GM12878 (cell line): ENCODE measurements at regions not wholly inside any gene's neighbourhood (a gene's known extent, or its start where the extent isn't known, plus 50 kb on each side); places are given as distances from the start of the nearest gene placed in this dataset.

ENCODE experiments used
- ATAC-seq: fragments of 200-7000 bp; cut with Tn5 transposase; 3 replicates; pipeline ENCODE4 v1.9.1; 2020; ENCODE audit warnings: mild to moderate bottlenecking, moderate library complexity
- BruUV-seq: library from RNA; stranded (reverse); fragments of 400-500 nt; replicated peaks from 2 replicates; lab custom pipeline; 2021; lab: Mats Ljungman, UMichigan
- CTCF ChIA-PET: fragments of 300-600 bp; sonication (Branson Sonifier 250); formaldehyde crosslinking; extraction: SDS; loops from one replicate; lab custom pipeline; 2021; ENCODE audit warnings: inconsistent platforms; lab: Yijun Ruan, JAX
- POLR2A ChIA-PET: fragments of 350-600 bp; formaldehyde crosslinking; extraction: SDS; loops from one replicate; lab custom pipeline; 2021; ENCODE audit warnings: inconsistent platforms; lab: Charles Lee
- RAD21 ChIA-PET: fragments of 300-600 bp; sonication (Branson Sonifier 250); formaldehyde crosslinking; loops from one replicate; lab custom pipeline; 2023; ENCODE audit warnings: antibody characterized with exemption; ENCODE audit not compliant: unreplicated experiment; lab: Charles Lee
- SMC1A ChIA-PET: fragments of 300-600 bp; sonication (Branson Sonifier 250); formaldehyde crosslinking; loops from one replicate; lab custom pipeline; 2023; ENCODE audit not compliant: unreplicated experiment, uncharacterized antibody; lab: Charles Lee
- DNase-seq: peaks from one replicate; pipeline ENCODE4 v3.0.0-alpha.2; 2011; ENCODE audit warnings: low read depth, low spot score
- FAIRE-seq: peaks from 3 replicates; lab custom pipeline; 2011; peaks lifted over from hg19 to GRCh38; lab: Jason Lieb, UNC
- H2AFZ ChIP-seq: 2 replicates; pipeline ENCODE4 v1.6.0; 2011; ENCODE audit warnings: low read depth, low read length, control low read depth; ENCODE audit not compliant: control insufficient read depth
- H3K27ac ChIP-seq: 2 replicates; pipeline ENCODE4 v1.5.1; 2011; ENCODE audit warnings: control low read depth; ENCODE audit not compliant: control insufficient read depth, insufficient read depth
- H3K27me3 ChIP-seq, 2 experiments: replicated peaks in 1 of 2; 2 replicates each; pipeline versions ENCODE4 v1.6.0 to v1.6.1; 2011; ENCODE audit warnings: low read length in 1 of 2; ENCODE audit not compliant: control insufficient read depth in 2 of 2, insufficient read depth in 2 of 2
- H3K36me3 ChIP-seq, 2 experiments: 2 replicates each; pipeline ENCODE4 v1.5.1; 2011; ENCODE audit warnings: low read length in 1 of 2; ENCODE audit not compliant: control insufficient read depth in 2 of 2, insufficient read depth in 2 of 2
- H3K4me1 ChIP-seq: 2 replicates; pipeline ENCODE4 v1.6.1; 2011; ENCODE audit warnings: mild to moderate bottlenecking, low read length, moderate library complexity, mixed read lengths; ENCODE audit not compliant: control insufficient read depth, insufficient read depth
- H3K4me2 ChIP-seq: 2 replicates; pipeline ENCODE4 v1.6.0; 2011; ENCODE audit warnings: control low read depth; ENCODE audit not compliant: control insufficient read depth, insufficient read depth
- H3K4me3 ChIP-seq: fragments of 200-600 bp; sonication (generic); 2 replicates; pipeline ENCODE4 v1.5.1; 2016
- H3K79me2 ChIP-seq: 2 replicates; pipeline ENCODE4 v1.6.0; 2011; ENCODE audit warnings: low read length; ENCODE audit not compliant: control insufficient read depth, insufficient read depth
- H3K9ac ChIP-seq: 2 replicates; pipeline ENCODE4 v1.8.0; 2011; ENCODE audit warnings: low read length, control low read depth, mixed read lengths; ENCODE audit not compliant: control insufficient read depth, insufficient read depth
- H3K9me3 ChIP-seq: replicated peaks from 3 replicates; pipeline ENCODE4 v1.5.1; 2011; ENCODE audit warnings: mild to moderate bottlenecking, low read length; ENCODE audit not compliant: control insufficient read depth, insufficient read depth
- H4K20me1 ChIP-seq: 2 replicates; pipeline ENCODE4 v1.6.0; 2011; ENCODE audit not compliant: control insufficient read depth, insufficient read depth
- EGR1 ChIP-seq, 2 experiments: IDR thresholded peaks; 1 replicate in 1 of 2; 2 replicates in 1 of 2; pipeline ENCODE4 v1.6.1; 2011 to 2012; ENCODE audit warnings: low read depth in 2 of 2, low read length in 2 of 2, borderline replicate concordance in 1 of 2, mild to moderate bottlenecking in 1 of 2, moderate library complexity in 1 of 2
- EP300 ChIP-seq, 2 experiments: fragments of 150-350 bp in 1 of 2; IDR thresholded peaks; 2 replicates each; pipeline ENCODE4 v1.6.1; 2011 to 2012; ENCODE audit warnings: low read depth in 2 of 2, low read length in 2 of 2, borderline replicate concordance in 1 of 2, improper control_type of control experiment in 1 of 2, inconsistent platforms in 1 of 2; ENCODE audit not compliant: control insufficient read depth in 1 of 2
- NR2F1 ChIP-seq: fragments of 450-650 bp; conservative IDR thresholded peaks from 2 replicates; pipeline ENCODE4 v1.6.1; 2017; ENCODE audit warnings: mild to moderate bottlenecking
- RAD21 ChIP-seq: IDR thresholded peaks from 2 replicates; pipeline ENCODE4 v1.6.1; 2011; ENCODE audit warnings: mild to moderate bottlenecking, low read depth, low read length, moderate library complexity; ENCODE audit not compliant: insufficient read depth
- SRF ChIP-seq, 2 experiments: IDR thresholded peaks; 2 replicates each; pipeline ENCODE4 v1.6.1; 2011; ENCODE audit warnings: low read depth in 2 of 2, low read length in 2 of 2, mild to moderate bottlenecking in 1 of 2, moderate library complexity in 1 of 2
- SUPT20H ChIP-seq: IDR thresholded peaks from 2 replicates; pipeline ENCODE4 v1.6.1; 2011; ENCODE audit warnings: low read depth, mild to moderate bottlenecking, low read length, moderate library complexity, borderline replicate concordance; ENCODE audit not compliant: control insufficient read depth
- TCF3 ChIP-seq: IDR thresholded peaks from 2 replicates; pipeline ENCODE4 v1.6.1; 2012; ENCODE audit warnings: low read depth, mild to moderate bottlenecking, low read length, borderline replicate concordance; ENCODE audit not compliant: insufficient read depth
- WGBS: methylation state at CpG from one replicate; pipeline ENCODE4 v1.1.6; 2016; ENCODE audit warnings: low lambda C conversion rate; ENCODE audit not compliant: insufficient replicate concordance, insufficient coverage; ENCODE audit errors: missing lambda C conversion rate; 5-methylcytosine and 5-hydroxymethylcytosine counted together
- in situ Hi-C: fragments of 300-500 bp; cut with MboI; formaldehyde crosslinking; loops from 9 replicates; pipeline ENCODE4 v1.14.3; 2018; ENCODE audit warnings: mixed read lengths
- intact Hi-C: fragments of 100-400 bp; cut with micrococcal nuclease; formaldehyde crosslinking; loops from one replicate; pipeline ENCODE4 v1.14.2; 2022; ENCODE audit not compliant: unreplicated experiment
- TF ChIP-seq, protein P1 (sequence below): IDR thresholded peaks from 2 replicates; pipeline ENCODE4 v1.6.1; 2012; ENCODE audit warnings: low read depth, low read length, improper control_type of control experiment

DNA sequence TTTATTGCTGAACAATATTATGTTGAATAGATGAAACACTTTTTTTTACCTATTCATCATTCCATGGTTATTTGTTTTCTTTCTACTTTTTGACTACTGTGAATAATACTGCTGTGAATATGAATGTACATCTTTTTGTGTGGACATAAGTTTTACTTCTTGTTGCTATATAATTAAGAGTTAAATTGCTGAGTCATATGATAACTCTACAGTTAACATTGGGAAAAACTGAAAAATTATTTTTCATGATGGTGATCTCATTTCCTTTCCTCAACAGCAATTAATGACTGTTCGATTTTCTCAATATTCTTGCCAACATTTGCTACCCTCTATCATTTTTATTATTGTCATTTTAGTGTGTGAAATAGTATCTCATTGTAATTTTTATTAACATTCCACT, 106.9 kb upstream of the TECRL start:
- no TSS peak for BruUV-seq
- no peaks in the 10 kb centered on the region for H4K20me1 ChIP-seq
- WGBS: 0% methylated on average over 1 of the region's 1 CpG
- RAD21 ChIA-PET: no interaction called here
- H3K9me3 ChIP-seq: no peaks in the 10 kb centered on the region
- H3K27ac ChIP-seq: no peak overlapping the region
- H3K9ac ChIP-seq: no peak overlapping the region
- no peaks in the 10 kb centered on the region for H3K27me3 ChIP-seq
- DNase-seq (no peak), ATAC-seq (no peak), FAIRE-seq (no peak)
- in situ Hi-C loops (no loop called here), intact Hi-C loops (no loop called here)
- H3K79me2 ChIP-seq: no peaks in the 10 kb centered on the region
- POLR2A ChIA-PET: no interaction called here
- H2AFZ ChIP-seq: no peak overlapping the region
- H3K4me1 ChIP-seq: no peaks in the 10 kb centered on the region
- no peak overlapping the region for H3K4me2 ChIP-seq
- TF ChIP-seq RAD21: no peak
- TF ChIP-seq TCF3: no peak
- no peak for TF ChIP-seq NR2F1
- no peak for TF ChIP-seq EGR1 (IDR thresholded peaks at IDR 0.05; ENCODE audit: borderline replicate concordance in 1 of 2, low read depth in 2 of 2, low read length in 2 of 2)
- no peak for TF ChIP-seq SRF (IDR thresholded peaks at IDR 0.05; ENCODE audit: low read depth in 2 of 2, low read length in 2 of 2)
- TF ChIP-seq EP300 (IDR thresholded peaks at IDR 0.05; ENCODE audit: borderline replicate concordance in 1 of 2, control insufficient read depth in 1 of 2, low read depth in 2 of 2, low read length in 2 of 2): no peak
- no peak for TF ChIP-seq SUPT20H
- TF ChIP-seq, protein P1, sequence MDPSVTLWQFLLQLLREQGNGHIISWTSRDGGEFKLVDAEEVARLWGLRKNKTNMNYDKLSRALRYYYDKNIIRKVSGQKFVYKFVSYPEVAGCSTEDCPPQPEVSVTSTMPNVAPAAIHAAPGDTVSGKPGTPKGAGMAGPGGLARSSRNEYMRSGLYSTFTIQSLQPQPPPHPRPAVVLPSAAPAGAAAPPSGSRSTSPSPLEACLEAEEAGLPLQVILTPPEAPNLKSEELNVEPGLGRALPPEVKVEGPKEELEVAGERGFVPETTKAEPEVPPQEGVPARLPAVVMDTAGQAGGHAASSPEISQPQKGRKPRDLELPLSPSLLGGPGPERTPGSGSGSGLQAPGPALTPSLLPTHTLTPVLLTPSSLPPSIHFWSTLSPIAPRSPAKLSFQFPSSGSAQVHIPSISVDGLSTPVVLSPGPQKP: no peak
- no peaks in the 10 kb centered on the region for H3K36me3 ChIP-seq
- SMC1A ChIA-PET: no interaction called here
- CTCF ChIA-PET: no interaction called here
- H3K4me3 ChIP-seq: no peak overlapping the region
